ENCODE measurements at regions not wholly inside any gene's neighbourhood (a gene's known extent, or its start where the extent isn't known, plus 50 kb on each side); places are given as distances from the start of the nearest gene placed in this dataset.

DNA sequence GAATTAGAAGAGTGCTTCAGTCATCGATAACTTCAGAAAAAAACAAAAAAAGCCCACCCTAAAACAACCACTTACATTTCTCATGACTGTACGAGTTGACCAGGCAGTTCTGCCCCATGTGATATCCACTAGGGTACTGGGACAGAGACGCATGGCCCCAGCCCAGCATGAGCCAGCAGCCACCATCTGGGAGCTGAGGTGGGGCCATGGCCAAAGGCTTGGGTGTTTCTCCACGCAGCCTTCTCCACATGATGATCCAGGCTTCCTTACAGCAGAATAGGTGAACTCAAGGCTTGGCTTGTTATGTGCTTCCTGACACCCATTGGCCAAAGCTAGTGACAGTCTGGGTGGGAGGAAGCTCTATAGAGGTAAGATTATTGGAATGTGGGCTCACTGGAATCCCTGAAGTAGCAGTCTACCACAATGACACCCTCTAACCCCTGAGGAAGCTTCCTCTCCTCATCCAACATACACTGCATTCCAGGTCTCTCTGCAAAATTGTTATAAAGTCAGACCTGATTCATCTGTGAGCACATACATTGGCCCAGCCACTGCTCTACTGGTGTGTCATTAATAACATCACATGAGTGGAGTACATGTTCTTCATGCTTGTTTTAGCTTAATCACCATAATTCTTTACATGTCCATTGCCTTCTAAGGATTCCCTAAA is 66.3 kb upstream of the NTPCR start:
- TF ChIP-seq EZH2 (IDR thresholded peaks at IDR 0.05; ENCODE audit: borderline replicate concordance, low read depth, low read length, poor library complexity, severe bottlenecking): no peak
- H3K4me3 ChIP-seq (ENCODE audit: low read depth, low read length, poor library complexity, severe bottlenecking): no peak overlapping the region
- ChIA-PET CTCF (no interaction called here), POLR2A (ENCODE audit: low non-redundant PET) (no interaction called here)
- no TSS peak for BruUV-seq (replicated peaks)
- intact Hi-C loops (cut with micrococcal nuclease; ENCODE audit: unreplicated experiment): loop anchor here (5.0 kb wide), 1 partner anchor 247 kb away; no protein-coding TSS in a partner anchor
- H3K4me1 ChIP-seq (ENCODE audit: insufficient read depth, low read length, poor library complexity, severe bottlenecking): no peaks in the 10 kb centered on the region
- no peaks in the 10 kb centered on the region for H3K27me3 ChIP-seq (replicated peaks; ENCODE audit: insufficient read depth, low read depth, low read length, poor library complexity)
- H3K36me3 ChIP-seq (ENCODE audit: insufficient read depth, low read length, poor library complexity, severe bottlenecking): no peaks in the 10 kb centered on the region
- H3K9me3 ChIP-seq (ENCODE audit: low read depth, low read length, poor library complexity, severe bottlenecking): no peaks in the 10 kb centered on the region
- no peak for DNase-seq (ENCODE audit: low spot score)
- H3K27ac ChIP-seq (ENCODE audit: low read depth, low read length, poor library complexity, severe bottlenecking): no peak overlapping the region

GRCh38 chr1:232886271-232886670 is 64.1 kb upstream of the NTPCR start:
- no peak for DNase-seq (ENCODE audit: low spot score)
- CTCF ChIA-PET: no interaction called here
- intact Hi-C loops (cut with micrococcal nuclease; ENCODE audit: unreplicated experiment): no loop called here

DNA sequence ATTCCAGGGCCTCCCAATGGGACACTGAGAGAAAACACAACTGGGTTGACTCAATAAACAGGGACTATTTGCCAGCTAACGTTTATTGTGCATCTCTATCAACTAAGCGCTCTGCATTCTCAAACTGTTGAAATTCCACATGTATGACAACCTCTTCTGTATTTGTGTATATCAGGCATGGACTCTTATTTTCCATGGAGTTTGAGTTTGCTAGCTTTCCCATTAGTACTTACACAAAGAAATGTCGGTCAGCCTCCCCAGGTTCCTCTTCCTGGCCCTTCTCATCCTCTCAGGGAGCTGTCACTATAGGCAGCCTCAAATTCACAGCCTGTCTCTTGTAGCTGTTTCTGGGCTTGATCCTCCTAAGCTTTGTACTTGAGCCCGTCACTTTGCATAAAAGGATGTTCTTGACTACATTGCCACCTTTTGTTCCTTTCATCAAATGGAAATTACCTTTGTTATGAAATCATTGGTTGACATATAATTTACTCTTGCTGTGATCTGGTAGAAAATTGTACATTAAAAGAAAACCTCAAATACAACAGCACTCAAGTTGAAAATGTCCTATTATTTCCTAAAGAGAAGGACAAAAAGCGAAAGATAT is 60.0 kb upstream of the NTPCR start:
- intact Hi-C loops (cut with micrococcal nuclease; ENCODE audit: unreplicated experiment): no loop called here
- ChIA-PET POLR2A (ENCODE audit: low non-redundant PET) (no interaction called here), CTCF (no interaction called here)
- Histone ChIP-seq H3K27me3 (replicated peaks; ENCODE audit: insufficient read depth, low read depth, low read length, poor library complexity) (no peaks in the 10 kb centered on the region), H3K4me1 (ENCODE audit: insufficient read depth, low read length, poor library complexity, severe bottlenecking) (no peaks in the 10 kb centered on the region), H3K36me3 (ENCODE audit: insufficient read depth, low read length, poor library complexity, severe bottlenecking) (no peaks in the 10 kb centered on the region), H3K9me3 (ENCODE audit: low read depth, low read length, poor library complexity, severe bottlenecking) (no peaks in the 10 kb centered on the region), H3K27ac (ENCODE audit: low read depth, low read length, poor library complexity, severe bottlenecking) (no peak overlapping the region), H3K4me3 (ENCODE audit: low read depth, low read length, poor library complexity, severe bottlenecking) (no peak overlapping the region)
- no TSS peak for BruUV-seq (replicated peaks)
- TF ChIP-seq EZH2 (IDR thresholded peaks at IDR 0.05; ENCODE audit: borderline replicate concordance, low read depth, low read length, poor library complexity, severe bottlenecking): no peak
- TF ChIP-seq, protein P1, sequence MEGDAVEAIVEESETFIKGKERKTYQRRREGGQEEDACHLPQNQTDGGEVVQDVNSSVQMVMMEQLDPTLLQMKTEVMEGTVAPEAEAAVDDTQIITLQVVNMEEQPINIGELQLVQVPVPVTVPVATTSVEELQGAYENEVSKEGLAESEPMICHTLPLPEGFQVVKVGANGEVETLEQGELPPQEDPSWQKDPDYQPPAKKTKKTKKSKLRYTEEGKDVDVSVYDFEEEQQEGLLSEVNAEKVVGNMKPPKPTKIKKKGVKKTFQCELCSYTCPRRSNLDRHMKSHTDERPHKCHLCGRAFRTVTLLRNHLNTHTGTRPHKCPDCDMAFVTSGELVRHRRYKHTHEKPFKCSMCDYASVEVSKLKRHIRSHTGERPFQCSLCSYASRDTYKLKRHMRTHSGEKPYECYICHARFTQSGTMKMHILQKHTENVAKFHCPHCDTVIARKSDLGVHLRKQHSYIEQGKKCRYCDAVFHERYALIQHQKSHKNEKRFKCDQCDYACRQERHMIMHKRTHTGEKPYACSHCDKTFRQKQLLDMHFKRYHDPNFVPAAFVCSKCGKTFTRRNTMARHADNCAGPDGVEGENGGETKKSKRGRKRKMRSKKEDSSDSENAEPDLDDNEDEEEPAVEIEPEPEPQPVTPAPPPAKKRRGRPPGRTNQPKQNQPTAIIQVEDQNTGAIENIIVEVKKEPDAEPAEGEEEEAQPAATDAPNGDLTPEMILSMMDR (conservative IDR thresholded peaks at IDR 0.05; ENCODE audit: low read depth, low read length): no peak
- DNase-seq (ENCODE audit: low spot score): no peak

More at GRCh38 chr1:232886271-232886670, 64.1 kb upstream of the NTPCR start:
- H3K36me3 ChIP-seq (ENCODE audit: insufficient read depth, low read length, poor library complexity, severe bottlenecking): no peaks in the 10 kb centered on the region
- no peaks in the 10 kb centered on the region for H3K27me3 ChIP-seq (replicated peaks; ENCODE audit: insufficient read depth, low read depth, low read length, poor library complexity)
- H3K4me3 ChIP-seq (ENCODE audit: low read depth, low read length, poor library complexity, severe bottlenecking): no peak overlapping the region
- no peak for TF ChIP-seq EZH2 (IDR thresholded peaks at IDR 0.05; ENCODE audit: borderline replicate concordance, low read depth, low read length, poor library complexity, severe bottlenecking)
- TF ChIP-seq, protein P1 (conservative IDR thresholded peaks at IDR 0.05; ENCODE audit: low read depth, low read length): no peak
- POLR2A ChIA-PET (ENCODE audit: low non-redundant PET): no interaction called here
- BruUV-seq (replicated peaks): no TSS peak
- no peak overlapping the region for H3K27ac ChIP-seq (ENCODE audit: low read depth, low read length, poor library complexity, severe bottlenecking)
- H3K4me1 ChIP-seq (ENCODE audit: insufficient read depth, low read length, poor library complexity, severe bottlenecking): no peaks in the 10 kb centered on the region
- no peaks in the 10 kb centered on the region for H3K9me3 ChIP-seq (ENCODE audit: low read depth, low read length, poor library complexity, severe bottlenecking)

- no peaks in the 10 kb centered on the region for H3K36me3 ChIP-seq (ENCODE audit: insufficient read depth, low read length, poor library complexity, severe bottlenecking)
- TF ChIP-seq, protein P1 (conservative IDR thresholded peaks at IDR 0.05; ENCODE audit: low read depth, low read length): no peak
- no peak for TF ChIP-seq EZH2 (IDR thresholded peaks at IDR 0.05; ENCODE audit: borderline replicate concordance, low read depth, low read length, poor library complexity, severe bottlenecking)
- CTCF ChIA-PET: no interaction called here
- H3K27me3 ChIP-seq (replicated peaks; ENCODE audit: insufficient read depth, low read depth, low read length, poor library complexity): no peaks in the 10 kb centered on the region
- BruUV-seq (replicated peaks): no TSS peak
- no peak overlapping the region for H3K4me3 ChIP-seq (ENCODE audit: low read depth, low read length, poor library complexity, severe bottlenecking)
- no peaks in the 10 kb centered on the region for H3K9me3 ChIP-seq (ENCODE audit: low read depth, low read length, poor library complexity, severe bottlenecking)
- H3K27ac ChIP-seq (ENCODE audit: low read depth, low read length, poor library complexity, severe bottlenecking): no peak overlapping the region
- intact Hi-C loops (cut with micrococcal nuclease; ENCODE audit: unreplicated experiment): no loop called here
- no peaks in the 10 kb centered on the region for H3K4me1 ChIP-seq (ENCODE audit: insufficient read depth, low read length, poor library complexity, severe bottlenecking)
- no peak for DNase-seq (ENCODE audit: low spot score)
- POLR2A ChIA-PET (ENCODE audit: low non-redundant PET): no interaction called here
Observed at GRCh38 chr1:232891071-232891470, 59.3 kb upstream of the NTPCR start.

Data from A673 (cell line).